H9 (cell line): ENCODE measurements at regions not wholly inside any gene's neighbourhood (a gene's known extent, or its start where the extent isn't known, plus 50 kb on each side); places are given as distances from the start of the nearest gene placed in this dataset.

Experiments used
- DNase-seq: peaks from one replicate; pipeline ENCODE4 v3.0.0-alpha.2; 2017
- H2AFZ ChIP-seq: one replicate; pipeline ENCODE4 v1.6.1; 2013; ENCODE audit warnings: mild to moderate bottlenecking, low read length, control low read depth, moderate library complexity
- H2AK5ac ChIP-seq: 2 replicates; pipeline ENCODE4 v1.6.1; 2013; ENCODE audit warnings: low read length, control low read depth, mixed read lengths; ENCODE audit not compliant: insufficient read length
- H2BK120ac ChIP-seq: one replicate; pipeline ENCODE4 v1.6.1; 2013; ENCODE audit warnings: low read depth, mild to moderate bottlenecking, low read length, control low read depth, inconsistent platforms; ENCODE audit not compliant: poor library complexity, severe bottlenecking
- H2BK12ac ChIP-seq: 2 replicates; pipeline ENCODE4 v1.6.1; 2013; ENCODE audit warnings: low read length, control low read depth, mixed read lengths, low read depth; ENCODE audit not compliant: insufficient read length
- H2BK15ac ChIP-seq: 2 replicates; pipeline ENCODE4 v1.6.1; 2013; ENCODE audit warnings: low read depth, low read length, control low read depth
- H2BK20ac ChIP-seq: one replicate; pipeline ENCODE4 v1.6.1; 2013; ENCODE audit warnings: low read depth, mild to moderate bottlenecking, low read length, control low read depth, inconsistent platforms; ENCODE audit not compliant: poor library complexity, severe bottlenecking
- H2BK5ac ChIP-seq: 2 replicates; pipeline ENCODE4 v1.6.1; 2013; ENCODE audit warnings: low read length, control low read depth, mixed read lengths; ENCODE audit not compliant: insufficient read length
- H3K14ac ChIP-seq: 2 replicates; pipeline ENCODE4 v1.6.1; 2013; ENCODE audit warnings: low read length, control low read depth; ENCODE audit not compliant: insufficient read depth
- H3K18ac ChIP-seq: 2 replicates; pipeline ENCODE4 v1.6.1; 2013; ENCODE audit warnings: low read depth, mild to moderate bottlenecking, mixed read lengths, low read length, control low read depth; ENCODE audit not compliant: insufficient read length
- H3K23ac ChIP-seq: 2 replicates; pipeline ENCODE4 v1.6.1; 2013; ENCODE audit warnings: low read length, control low read depth, mixed read lengths, low read depth; ENCODE audit not compliant: insufficient read length
- H3K23me2 ChIP-seq: 2 replicates; pipeline ENCODE4 v1.6.1; 2013; ENCODE audit warnings: low read depth, mild to moderate bottlenecking, mixed read lengths, low read length, control low read depth; ENCODE audit not compliant: insufficient read length, poor library complexity, severe bottlenecking
- H3K27ac ChIP-seq: 2 replicates; pipeline ENCODE4 v1.5.1; 2013; ENCODE audit warnings: low read length, control low read depth, mixed read lengths, low read depth; ENCODE audit not compliant: insufficient read length
- H3K27me3 ChIP-seq: 2 replicates; pipeline ENCODE4 v1.6.1; 2013; ENCODE audit warnings: low read length, control low read depth, inconsistent platforms; ENCODE audit not compliant: insufficient read depth
- H3K4ac ChIP-seq: 2 replicates; pipeline ENCODE4 v1.6.1; 2013; ENCODE audit warnings: low read depth, mild to moderate bottlenecking, control low read depth, inconsistent platforms, low read length, moderate library complexity
- H3K4me1 ChIP-seq: 2 replicates; pipeline ENCODE4 v1.6.1; 2013; ENCODE audit warnings: low read length, control low read depth, inconsistent platforms; ENCODE audit not compliant: insufficient read depth
- H3K4me2 ChIP-seq: 2 replicates; pipeline ENCODE4 v1.6.1; 2013; ENCODE audit warnings: low read length, control low read depth, mixed read lengths; ENCODE audit not compliant: insufficient read length, insufficient read depth
- H3K56ac ChIP-seq: 2 replicates; pipeline ENCODE4 v1.6.1; 2013; ENCODE audit warnings: low read depth, mild to moderate bottlenecking, mixed read lengths, low read length, control low read depth; ENCODE audit not compliant: insufficient read length
- H3K79me1 ChIP-seq: 2 replicates; pipeline ENCODE4 v1.6.1; 2013; ENCODE audit warnings: low read depth, mild to moderate bottlenecking, moderate library complexity, low read length, control low read depth, inconsistent platforms; ENCODE audit not compliant: insufficient read depth, poor library complexity, severe bottlenecking
- H3K79me2 ChIP-seq: 2 replicates; pipeline ENCODE4 v1.6.1; 2013; ENCODE audit warnings: low read length, control low read depth, inconsistent platforms; ENCODE audit not compliant: insufficient read depth
- H3K9ac ChIP-seq: 2 replicates; pipeline ENCODE4 v1.6.1; 2013; ENCODE audit warnings: low read length, control low read depth, mixed read lengths; ENCODE audit not compliant: insufficient read length; ENCODE audit errors: extremely low read depth
- H3K9me3 ChIP-seq: one replicate; pipeline ENCODE4 v1.6.1; 2013; ENCODE audit warnings: low read depth, low read length, inconsistent platforms; ENCODE audit not compliant: control insufficient read depth
- H3T11ph ChIP-seq: one replicate; pipeline ENCODE4 v1.6.1; 2013; ENCODE audit warnings: mild to moderate bottlenecking, low read length, control low read depth, inconsistent platforms
- H4K20me1 ChIP-seq: one replicate; pipeline ENCODE4 v1.6.1; 2013; ENCODE audit not compliant: control insufficient read depth, insufficient read length, insufficient read depth
- H4K5ac ChIP-seq: 2 replicates; pipeline ENCODE4 v1.6.1; 2013; ENCODE audit warnings: low read depth, mild to moderate bottlenecking, mixed read lengths, low read length, control low read depth; ENCODE audit not compliant: insufficient read length
- H4K8ac ChIP-seq: replicated peaks from 2 replicates; pipeline ENCODE4 v1.6.1; 2013; ENCODE audit warnings: low read length, control low read depth, mixed read lengths, low read depth; ENCODE audit not compliant: insufficient read length
- H4K91ac ChIP-seq: 2 replicates; pipeline ENCODE4 v1.6.1; 2013; ENCODE audit warnings: low read depth, mild to moderate bottlenecking, moderate library complexity, mixed read lengths, low read length, control low read depth; ENCODE audit not compliant: insufficient read length
- H3K27ac Mint-ChIP-seq, 3 experiments: 2 replicates in 2 of 3; 3 replicates in 1 of 3; pipeline ENCODE4 v1.8.0; 2020 to 2021; ENCODE audit warnings: mixed read lengths in 3 of 3, mild to moderate bottlenecking in 1 of 3, moderate library complexity in 1 of 3
- H3K27me3 Mint-ChIP-seq: 2 replicates; pipeline ENCODE4 v1.8.0; 2021; ENCODE audit warnings: low read depth, mild to moderate bottlenecking, moderate library complexity, mixed read lengths
- H3K36me3 Mint-ChIP-seq, 3 experiments: 2 replicates in 2 of 3; 3 replicates in 1 of 3; pipeline ENCODE4 v1.8.0; 2020 to 2021; ENCODE audit warnings: low read depth in 3 of 3, mixed read lengths in 3 of 3; ENCODE audit not compliant: insufficient read depth in 1 of 3
- H3K4me1 Mint-ChIP-seq, 2 experiments: 2 replicates each; pipeline ENCODE4 v1.8.0; 2020; ENCODE audit warnings: mixed read lengths in 2 of 2
- H3K4me3 Mint-ChIP-seq, 2 experiments: 2 replicates in 1 of 2; 3 replicates in 1 of 2; pipeline ENCODE4 v1.8.0; 2020 to 2021; ENCODE audit warnings: mild to moderate bottlenecking in 2 of 2, mixed read lengths in 2 of 2, moderate library complexity in 1 of 2
- H3K9me3 Mint-ChIP-seq, 2 experiments: 2 replicates in 1 of 2; 3 replicates in 1 of 2; pipeline ENCODE4 v1.8.0; 2020; ENCODE audit warnings: mild to moderate bottlenecking in 2 of 2, mixed read lengths in 2 of 2, moderate library complexity in 1 of 2
- WGBS: extraction: QIAGEN DNeasy Blood & Tissue Kit; methylation state at CpG from one replicate; pipeline ENCODE4 v1.1.7; 2013; ENCODE audit warnings: missing lambda C conversion rate, low lambda C conversion rate, mixed read lengths; ENCODE audit not compliant: insufficient read length; ENCODE audit errors: extremely low coverage; 5-methylcytosine and 5-hydroxymethylcytosine counted together
- TF ChIP-seq, protein P1 (sequence below): fragments of 200-600 bp; sonication (generic); conservative IDR thresholded peaks from 3 replicates; pipeline ENCODE4 v1.8.0; 2021; ENCODE audit warnings: antibody characterized with exemption, mild to moderate bottlenecking

GRCh38 chr21:25149022-25149421 is 458.3 kb downstream of the MRPL39 start:
- H3K56ac ChIP-seq = no peak overlapping the region
- no peak overlapping the region for H3K9ac ChIP-seq
- no peak overlapping the region for H2BK20ac ChIP-seq
- no peak overlapping the region for H3K23ac ChIP-seq
- H3K4me2 ChIP-seq = no peak overlapping the region
- TF ChIP-seq, protein P1, sequence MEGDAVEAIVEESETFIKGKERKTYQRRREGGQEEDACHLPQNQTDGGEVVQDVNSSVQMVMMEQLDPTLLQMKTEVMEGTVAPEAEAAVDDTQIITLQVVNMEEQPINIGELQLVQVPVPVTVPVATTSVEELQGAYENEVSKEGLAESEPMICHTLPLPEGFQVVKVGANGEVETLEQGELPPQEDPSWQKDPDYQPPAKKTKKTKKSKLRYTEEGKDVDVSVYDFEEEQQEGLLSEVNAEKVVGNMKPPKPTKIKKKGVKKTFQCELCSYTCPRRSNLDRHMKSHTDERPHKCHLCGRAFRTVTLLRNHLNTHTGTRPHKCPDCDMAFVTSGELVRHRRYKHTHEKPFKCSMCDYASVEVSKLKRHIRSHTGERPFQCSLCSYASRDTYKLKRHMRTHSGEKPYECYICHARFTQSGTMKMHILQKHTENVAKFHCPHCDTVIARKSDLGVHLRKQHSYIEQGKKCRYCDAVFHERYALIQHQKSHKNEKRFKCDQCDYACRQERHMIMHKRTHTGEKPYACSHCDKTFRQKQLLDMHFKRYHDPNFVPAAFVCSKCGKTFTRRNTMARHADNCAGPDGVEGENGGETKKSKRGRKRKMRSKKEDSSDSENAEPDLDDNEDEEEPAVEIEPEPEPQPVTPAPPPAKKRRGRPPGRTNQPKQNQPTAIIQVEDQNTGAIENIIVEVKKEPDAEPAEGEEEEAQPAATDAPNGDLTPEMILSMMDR = no peak
- no peak overlapping the region for H4K8ac ChIP-seq
- H3K79me2 ChIP-seq = no peaks in the 10 kb centered on the region
- no CpG with 5 or more reads among the region's 1 CpG for WGBS
- no peaks in the 10 kb centered on the region for H3K4me1 ChIP-seq
- no peak overlapping the region for H2BK5ac ChIP-seq
- no peak overlapping the region for H2AFZ ChIP-seq
- no peaks in the 10 kb centered on the region for H3K27me3 ChIP-seq
- H3K27ac ChIP-seq = no peak overlapping the region
- H3K18ac ChIP-seq = no peak overlapping the region
- no peak overlapping the region for H2BK12ac ChIP-seq
- H3K9me3 Mint-ChIP-seq = peaks cover 46 to 56% of the 10 kb centered on the region in 2 experiments
- H2AK5ac ChIP-seq = no peak overlapping the region
- H3K27me3 Mint-ChIP-seq = peaks cover 2% of the 10 kb centered on the region; the same call in 1 of the 2 replicates
- no peak overlapping the region for H3K4me3 Mint-ChIP-seq
- H4K91ac ChIP-seq = no peak overlapping the region
- no peaks in the 10 kb centered on the region for H3K9me3 ChIP-seq
- no peak overlapping the region for H3K14ac ChIP-seq
- no peak overlapping the region for H3T11ph ChIP-seq
- H3K27ac Mint-ChIP-seq = no peak overlapping the region
- no peak for DNase-seq
- no peaks in the 10 kb centered on the region for H3K23me2 ChIP-seq
- no peaks in the 10 kb centered on the region for H4K20me1 ChIP-seq
- no peaks in the 10 kb centered on the region for H3K79me1 ChIP-seq
- no peak overlapping the region for H2BK120ac ChIP-seq
- no peak overlapping the region for H2BK15ac ChIP-seq
- H3K36me3 Mint-ChIP-seq = peaks cover 6 to 14% (median 9%) of the 10 kb centered on the region in 3 experiments; a peak in 5 of 7 replicates
- H4K5ac ChIP-seq = no peak overlapping the region
- no peak overlapping the region for H3K4ac ChIP-seq
- no peaks in the 10 kb centered on the region for H3K4me1 Mint-ChIP-seq
